ENCODE measurements at regions not wholly inside any gene's neighbourhood (a gene's known extent, or its start where the extent isn't known, plus 50 kb on each side); places are given as distances from the start of the nearest gene placed in this dataset.

DNA sequence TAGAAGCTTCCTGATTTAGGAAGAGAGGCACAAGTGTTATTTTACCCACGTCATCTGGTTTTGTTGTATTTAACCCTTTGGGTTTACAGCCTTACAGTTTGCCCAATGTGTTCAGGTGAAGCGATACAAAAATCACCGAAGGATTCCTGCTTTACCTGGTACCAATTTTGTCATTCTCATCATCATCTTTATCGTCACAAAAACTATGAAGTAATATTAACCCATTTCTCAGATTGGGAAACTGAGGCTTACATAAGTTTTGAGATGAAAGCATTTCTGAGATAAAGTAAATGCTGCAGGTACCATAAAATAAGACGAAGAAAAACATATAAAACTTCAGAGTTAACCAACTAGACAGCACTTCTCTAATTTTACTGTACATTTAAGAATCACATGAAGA, 370.6 kb upstream of the OR4E1 start:
- DNase-seq (ENCODE audit: low spot score), result no peak
- WGBS, result 54% methylated on average over 5 of the region's 5 CpGs

DNA sequence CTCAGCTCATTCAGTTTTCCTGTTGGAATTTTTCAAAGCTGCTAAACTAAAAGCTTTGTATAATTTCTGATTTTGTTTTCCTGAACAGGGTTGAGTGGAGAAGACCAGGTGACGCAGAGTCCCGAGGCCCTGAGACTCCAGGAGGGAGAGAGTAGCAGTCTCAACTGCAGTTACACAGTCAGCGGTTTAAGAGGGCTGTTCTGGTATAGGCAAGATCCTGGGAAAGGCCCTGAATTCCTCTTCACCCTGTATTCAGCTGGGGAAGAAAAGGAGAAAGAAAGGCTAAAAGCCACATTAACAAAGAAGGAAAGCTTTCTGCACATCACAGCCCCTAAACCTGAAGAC, 367.1 kb upstream of the OR4E1 start:
- Histone ChIP-seq H3K27ac (ENCODE audit: low read depth in 1 of 2, low read length in 2 of 2) (no peak overlapping the region), H3K36me3 (ENCODE audit: control insufficient read depth in 4 of 4, insufficient read depth in 3 of 4, low read depth in 1 of 4, low read length in 3 of 4) (no peaks in the 10 kb centered on the region), H3K9me3 (ENCODE audit: control insufficient read depth in 4 of 4, low read length in 3 of 4) (no peaks in the 10 kb centered on the region), H3K4me1 (ENCODE audit: control insufficient read depth in 4 of 4, insufficient read depth in 4 of 4, low read length in 3 of 4) (no peaks in the 10 kb centered on the region), H3K9ac (ENCODE audit: low read depth in 1 of 2, low read length in 2 of 2) (no peak overlapping the region), H3K27me3 (ENCODE audit: control insufficient read depth in 4 of 4, insufficient read depth in 4 of 4, low read length in 3 of 4) (peaks cover 0 to 7% (median 0%) of the 10 kb centered on the region in 4 donors), H3K4me3 (ENCODE audit: low read depth in 1 of 3, low read length in 3 of 3) (no peak overlapping the region)
- WGBS, result 82% methylated on average over 3 of the region's 3 CpGs
- TF ChIP-seq FOXA2 (IDR thresholded peaks at IDR 0.05) (no peak), RAD21 (IDR thresholded peaks at IDR 0.05) (no peak), HNF4G (IDR thresholded peaks at IDR 0.05) (no peak), TAF1 (conservative IDR thresholded peaks at IDR 0.05) (no peak), EGR1 (IDR thresholded peaks at IDR 0.05; ENCODE audit: low read depth in 2 of 2) (no peak), MAX (IDR thresholded peaks at IDR 0.05) (no peak), FOXA1 (IDR thresholded peaks at IDR 0.05) (no peak), GABPA (IDR thresholded peaks at IDR 0.05 in 1 of 2, conservative IDR thresholded peaks at IDR 0.05 in 1 of 2) (no peak), ZBTB33 (IDR thresholded peaks at IDR 0.05) (no peak)
- TF ChIP-seq, protein P1, sequence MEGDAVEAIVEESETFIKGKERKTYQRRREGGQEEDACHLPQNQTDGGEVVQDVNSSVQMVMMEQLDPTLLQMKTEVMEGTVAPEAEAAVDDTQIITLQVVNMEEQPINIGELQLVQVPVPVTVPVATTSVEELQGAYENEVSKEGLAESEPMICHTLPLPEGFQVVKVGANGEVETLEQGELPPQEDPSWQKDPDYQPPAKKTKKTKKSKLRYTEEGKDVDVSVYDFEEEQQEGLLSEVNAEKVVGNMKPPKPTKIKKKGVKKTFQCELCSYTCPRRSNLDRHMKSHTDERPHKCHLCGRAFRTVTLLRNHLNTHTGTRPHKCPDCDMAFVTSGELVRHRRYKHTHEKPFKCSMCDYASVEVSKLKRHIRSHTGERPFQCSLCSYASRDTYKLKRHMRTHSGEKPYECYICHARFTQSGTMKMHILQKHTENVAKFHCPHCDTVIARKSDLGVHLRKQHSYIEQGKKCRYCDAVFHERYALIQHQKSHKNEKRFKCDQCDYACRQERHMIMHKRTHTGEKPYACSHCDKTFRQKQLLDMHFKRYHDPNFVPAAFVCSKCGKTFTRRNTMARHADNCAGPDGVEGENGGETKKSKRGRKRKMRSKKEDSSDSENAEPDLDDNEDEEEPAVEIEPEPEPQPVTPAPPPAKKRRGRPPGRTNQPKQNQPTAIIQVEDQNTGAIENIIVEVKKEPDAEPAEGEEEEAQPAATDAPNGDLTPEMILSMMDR (IDR thresholded peaks at IDR 0.05; ENCODE audit: low read depth, low read length, missing input control), result no peak
- TF ChIP-seq, protein P2, sequence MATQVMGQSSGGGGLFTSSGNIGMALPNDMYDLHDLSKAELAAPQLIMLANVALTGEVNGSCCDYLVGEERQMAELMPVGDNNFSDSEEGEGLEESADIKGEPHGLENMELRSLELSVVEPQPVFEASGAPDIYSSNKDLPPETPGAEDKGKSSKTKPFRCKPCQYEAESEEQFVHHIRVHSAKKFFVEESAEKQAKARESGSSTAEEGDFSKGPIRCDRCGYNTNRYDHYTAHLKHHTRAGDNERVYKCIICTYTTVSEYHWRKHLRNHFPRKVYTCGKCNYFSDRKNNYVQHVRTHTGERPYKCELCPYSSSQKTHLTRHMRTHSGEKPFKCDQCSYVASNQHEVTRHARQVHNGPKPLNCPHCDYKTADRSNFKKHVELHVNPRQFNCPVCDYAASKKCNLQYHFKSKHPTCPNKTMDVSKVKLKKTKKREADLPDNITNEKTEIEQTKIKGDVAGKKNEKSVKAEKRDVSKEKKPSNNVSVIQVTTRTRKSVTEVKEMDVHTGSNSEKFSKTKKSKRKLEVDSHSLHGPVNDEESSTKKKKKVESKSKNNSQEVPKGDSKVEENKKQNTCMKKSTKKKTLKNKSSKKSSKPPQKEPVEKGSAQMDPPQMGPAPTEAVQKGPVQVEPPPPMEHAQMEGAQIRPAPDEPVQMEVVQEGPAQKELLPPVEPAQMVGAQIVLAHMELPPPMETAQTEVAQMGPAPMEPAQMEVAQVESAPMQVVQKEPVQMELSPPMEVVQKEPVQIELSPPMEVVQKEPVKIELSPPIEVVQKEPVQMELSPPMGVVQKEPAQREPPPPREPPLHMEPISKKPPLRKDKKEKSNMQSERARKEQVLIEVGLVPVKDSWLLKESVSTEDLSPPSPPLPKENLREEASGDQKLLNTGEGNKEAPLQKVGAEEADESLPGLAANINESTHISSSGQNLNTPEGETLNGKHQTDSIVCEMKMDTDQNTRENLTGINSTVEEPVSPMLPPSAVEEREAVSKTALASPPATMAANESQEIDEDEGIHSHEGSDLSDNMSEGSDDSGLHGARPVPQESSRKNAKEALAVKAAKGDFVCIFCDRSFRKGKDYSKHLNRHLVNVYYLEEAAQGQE (IDR thresholded peaks at IDR 0.05), result no peak
- no peak for DNase-seq (ENCODE audit: low spot score)

More for the DNA sequence above, 370.6 kb upstream of the OR4E1 start:
- Histone ChIP-seq H3K4me1 (ENCODE audit: control insufficient read depth in 4 of 4, insufficient read depth in 4 of 4, low read length in 3 of 4) (no peaks in the 10 kb centered on the region), H3K4me3 (ENCODE audit: low read depth in 1 of 3, low read length in 3 of 3) (no peak overlapping the region), H3K9ac (ENCODE audit: low read depth in 1 of 2, low read length in 2 of 2) (no peak overlapping the region), H3K27ac (ENCODE audit: low read depth in 1 of 2, low read length in 2 of 2) (no peak overlapping the region), H3K36me3 (ENCODE audit: control insufficient read depth in 4 of 4, insufficient read depth in 3 of 4, low read depth in 1 of 4, low read length in 3 of 4) (no peaks in the 10 kb centered on the region), H3K27me3 (ENCODE audit: control insufficient read depth in 4 of 4, insufficient read depth in 4 of 4, low read length in 3 of 4) (peaks cover 0 to 7% (median 0%) of the 10 kb centered on the region in 4 donors), H3K9me3 (ENCODE audit: control insufficient read depth in 4 of 4, low read length in 3 of 4) (no peaks in the 10 kb centered on the region)
- TF ChIP-seq HNF4G (IDR thresholded peaks at IDR 0.05) (no peak), NR2F2 (IDR thresholded peaks at IDR 0.05) (no peak), ZBTB33 (IDR thresholded peaks at IDR 0.05) (no peak), FOXA1 (IDR thresholded peaks at IDR 0.05) (no peak), RAD21 (IDR thresholded peaks at IDR 0.05) (no peak), SP1 (IDR thresholded peaks at IDR 0.05) (no peak), GABPA (IDR thresholded peaks at IDR 0.05 in 1 of 2, conservative IDR thresholded peaks at IDR 0.05 in 1 of 2) (no peak), EGR1 (IDR thresholded peaks at IDR 0.05; ENCODE audit: low read depth in 2 of 2) (no peak)
- TF ChIP-seq, protein P3, sequence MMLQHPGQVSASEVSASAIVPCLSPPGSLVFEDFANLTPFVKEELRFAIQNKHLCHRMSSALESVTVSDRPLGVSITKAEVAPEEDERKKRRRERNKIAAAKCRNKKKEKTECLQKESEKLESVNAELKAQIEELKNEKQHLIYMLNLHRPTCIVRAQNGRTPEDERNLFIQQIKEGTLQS (IDR thresholded peaks at IDR 0.05), result no peak

Data from liver (tissue), 8 donors.